ENCODE measurements at regions not wholly inside any gene's neighbourhood (a gene's known extent, or its start where the extent isn't known, plus 50 kb on each side); places are given as distances from the start of the nearest gene placed in this dataset.

DNA sequence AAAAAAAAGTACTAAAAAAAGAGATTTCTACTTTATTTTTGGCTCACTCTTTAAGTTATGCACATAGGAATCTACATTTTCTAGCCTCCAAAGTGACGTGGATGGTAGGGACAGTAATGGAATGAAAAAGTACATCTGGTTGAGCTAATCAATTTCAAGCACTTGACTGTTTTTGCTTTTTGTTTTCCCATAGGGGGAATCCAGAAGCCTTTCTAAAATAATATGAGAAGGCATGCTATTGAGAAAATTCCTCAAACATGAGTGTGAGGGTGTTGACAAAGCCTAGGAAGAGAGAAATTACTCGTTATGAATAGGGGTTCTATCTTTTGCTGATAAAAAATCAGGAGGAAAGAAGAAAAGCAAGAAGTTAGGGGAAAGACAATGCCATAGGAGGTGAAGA, 242.5 kb upstream of the PUDP start:
- intact Hi-C loops (cut with DNase I): no loop called here
- DNase-seq: no peak
- no peak for TF ChIP-seq POLR2A (IDR thresholded peaks at IDR 0.05)
- TF ChIP-seq, protein P1, sequence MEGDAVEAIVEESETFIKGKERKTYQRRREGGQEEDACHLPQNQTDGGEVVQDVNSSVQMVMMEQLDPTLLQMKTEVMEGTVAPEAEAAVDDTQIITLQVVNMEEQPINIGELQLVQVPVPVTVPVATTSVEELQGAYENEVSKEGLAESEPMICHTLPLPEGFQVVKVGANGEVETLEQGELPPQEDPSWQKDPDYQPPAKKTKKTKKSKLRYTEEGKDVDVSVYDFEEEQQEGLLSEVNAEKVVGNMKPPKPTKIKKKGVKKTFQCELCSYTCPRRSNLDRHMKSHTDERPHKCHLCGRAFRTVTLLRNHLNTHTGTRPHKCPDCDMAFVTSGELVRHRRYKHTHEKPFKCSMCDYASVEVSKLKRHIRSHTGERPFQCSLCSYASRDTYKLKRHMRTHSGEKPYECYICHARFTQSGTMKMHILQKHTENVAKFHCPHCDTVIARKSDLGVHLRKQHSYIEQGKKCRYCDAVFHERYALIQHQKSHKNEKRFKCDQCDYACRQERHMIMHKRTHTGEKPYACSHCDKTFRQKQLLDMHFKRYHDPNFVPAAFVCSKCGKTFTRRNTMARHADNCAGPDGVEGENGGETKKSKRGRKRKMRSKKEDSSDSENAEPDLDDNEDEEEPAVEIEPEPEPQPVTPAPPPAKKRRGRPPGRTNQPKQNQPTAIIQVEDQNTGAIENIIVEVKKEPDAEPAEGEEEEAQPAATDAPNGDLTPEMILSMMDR (IDR thresholded peaks at IDR 0.05): no peak
- Histone ChIP-seq H3K36me3 (no peaks in the 10 kb centered on the region), H3K27ac (no peak overlapping the region), H3K9me3 (no peaks in the 10 kb centered on the region), H3K4me1 (no peaks in the 10 kb centered on the region), H3K27me3 (no peaks in the 10 kb centered on the region), H3K4me3 (no peak overlapping the region)
- no peak for ATAC-seq
- WGBS, 4 donors: 47 to 62% (median 52%) methylated on average over 2 of the region's 2 CpGs

DNA sequence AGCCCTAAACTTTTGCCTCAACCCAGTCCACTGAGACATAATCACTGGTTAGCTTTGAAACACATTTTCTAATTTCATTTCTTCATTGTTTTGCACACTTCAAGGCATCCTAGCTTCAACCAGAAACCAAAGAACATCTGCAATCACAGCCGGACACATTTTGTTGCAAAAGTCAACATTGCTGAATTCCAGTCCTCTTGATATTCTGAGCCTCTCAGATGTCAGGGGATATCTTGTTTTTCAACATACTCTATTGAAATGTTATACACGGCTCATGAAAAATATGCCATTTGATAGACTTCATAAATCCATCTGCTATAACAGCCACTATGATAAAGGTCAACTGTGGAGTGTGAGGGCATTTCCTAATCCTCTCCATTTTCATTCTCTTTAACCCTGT, 241.6 kb upstream of the PUDP start:
- intact Hi-C loops (cut with DNase I): no loop called here
- no peaks in the 10 kb centered on the region for H3K27me3 ChIP-seq
- H3K36me3 ChIP-seq: no peaks in the 10 kb centered on the region
- no peak overlapping the region for H3K4me3 ChIP-seq
- H3K27ac ChIP-seq: no peak overlapping the region
- no peak for ATAC-seq
- WGBS, 4 donors: 61 to 78% (median 73%) methylated on average over 2 of the region's 2 CpGs
- H3K4me1 ChIP-seq: no peaks in the 10 kb centered on the region
- H3K9me3 ChIP-seq: no peaks in the 10 kb centered on the region
- TF ChIP-seq, protein P1 (IDR thresholded peaks at IDR 0.05): no peak
- no peak for TF ChIP-seq POLR2A (IDR thresholded peaks at IDR 0.05)
- no peak for DNase-seq

DNA sequence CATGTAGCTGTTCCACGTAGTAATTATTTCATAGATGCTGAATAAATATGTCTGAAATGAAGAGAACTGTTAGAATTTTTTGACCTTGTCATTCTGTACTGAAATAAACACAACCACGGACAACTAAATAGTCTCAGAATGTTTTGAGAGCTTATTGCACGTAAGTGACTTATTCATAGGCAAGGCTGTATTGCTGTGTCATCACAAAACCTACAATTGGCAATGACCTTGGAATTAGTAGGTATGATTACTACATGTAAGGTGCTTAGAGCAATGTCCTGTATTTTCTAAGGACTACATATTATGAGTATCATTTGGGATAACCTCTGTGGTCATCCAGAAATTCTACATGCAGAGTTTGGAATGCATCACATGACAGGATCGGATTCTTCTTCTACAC, 237.2 kb upstream of the PUDP start:
- no peak overlapping the region for H3K4me3 ChIP-seq
- intact Hi-C loops (cut with DNase I): no loop called here
- TF ChIP-seq POLR2A (IDR thresholded peaks at IDR 0.05): no peak
- TF ChIP-seq, protein P1 (IDR thresholded peaks at IDR 0.05): no peak
- H3K9me3 ChIP-seq: no peaks in the 10 kb centered on the region
- WGBS, 4 donors: 76 to 89% (median 82%) methylated on average over 4 of the region's 4 CpGs
- H3K36me3 ChIP-seq: no peaks in the 10 kb centered on the region
- H3K27me3 ChIP-seq: no peaks in the 10 kb centered on the region
- DNase-seq (no peak), ATAC-seq (no peak)
- H3K4me1 ChIP-seq: no peaks in the 10 kb centered on the region
- no peak overlapping the region for H3K27ac ChIP-seq

DNA sequence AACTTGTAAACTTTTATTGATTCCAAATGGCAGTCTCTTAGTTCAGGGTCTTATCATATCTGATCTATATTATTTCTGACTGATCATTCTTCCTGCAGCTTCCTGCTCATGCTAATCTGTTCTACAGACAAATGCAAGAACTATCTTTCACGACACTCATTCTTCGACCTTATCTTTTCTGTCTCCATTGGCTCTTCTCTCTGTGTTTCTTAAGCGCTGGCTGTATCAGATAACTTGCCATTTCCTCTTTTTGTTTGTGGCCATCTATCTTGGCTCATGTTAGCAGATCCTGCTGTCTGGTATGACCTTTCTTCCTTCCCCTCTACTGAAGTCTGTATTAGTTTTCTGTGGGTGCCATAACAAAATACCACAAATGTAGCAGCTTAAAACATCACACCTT, 230.5 kb upstream of the PUDP start:
- H3K9me3 ChIP-seq: peaks cover 0 to 13% (median 0%) of the 10 kb centered on the region in 12 donors
- H3K4me3 ChIP-seq: no peak overlapping the region
- intact Hi-C loops (cut with DNase I): no loop called here
- no peaks in the 10 kb centered on the region for H3K4me1 ChIP-seq
- no peaks in the 10 kb centered on the region for H3K36me3 ChIP-seq
- WGBS, 4 donors: 37 to 43% (median 39%) methylated on average over 3 of the region's 3 CpGs
- TF ChIP-seq, protein P1 (IDR thresholded peaks at IDR 0.05): no peak
- no peak for TF ChIP-seq POLR2A (IDR thresholded peaks at IDR 0.05)
- H3K27ac ChIP-seq: no peak overlapping the region
- H3K27me3 ChIP-seq: no peaks in the 10 kb centered on the region
- no peak for DNase-seq
- ATAC-seq: no peak
